ENCODE measurements at regions not wholly inside any gene's neighbourhood (a gene's known extent, or its start where the extent isn't known, plus 50 kb on each side); places are given as distances from the start of the nearest gene placed in this dataset.

GRCh38 chr13:22212576-22212975 is 541.7 kb downstream of the FGF9 start:
- H3K4me3 Mint-ChIP-seq: no peak overlapping the region
- Histone ChIP-seq H3K79me2 (ENCODE audit: insufficient read depth, low read length) (no peaks in the 10 kb centered on the region), H3K4me2 (ENCODE audit: insufficient read depth, insufficient read length, low read length) (no peak overlapping the region), H2AFZ (ENCODE audit: low read length) (no peak overlapping the region), H3K56ac (ENCODE audit: insufficient read length, low read depth, low read length) (no peak overlapping the region), H2BK120ac (ENCODE audit: low read depth, low read length, poor library complexity, severe bottlenecking) (no peak overlapping the region), H3K14ac (ENCODE audit: insufficient read depth, low read length) (no peak overlapping the region), H3K4me1 (ENCODE audit: insufficient read depth, low read length) (peaks cover 4% of the 10 kb centered on the region; the same call in 1 of the 2 replicates), H2BK20ac (ENCODE audit: low read depth, low read length, poor library complexity, severe bottlenecking) (no peak overlapping the region), H2BK15ac (ENCODE audit: low read depth, low read length) (no peak overlapping the region), H3K23ac (ENCODE audit: insufficient read length, low read depth, low read length) (no peak overlapping the region), H2BK5ac (ENCODE audit: insufficient read length, low read length) (no peak overlapping the region), H3K23me2 (ENCODE audit: insufficient read length, low read depth, low read length, poor library complexity, severe bottlenecking) (no peaks in the 10 kb centered on the region), H3K27ac (ENCODE audit: insufficient read length, low read depth, low read length) (no peak overlapping the region), H2BK12ac (ENCODE audit: insufficient read length, low read depth, low read length) (no peak overlapping the region), H4K91ac (ENCODE audit: insufficient read length, low read depth, low read length) (no peak overlapping the region), H3K9me3 (ENCODE audit: control insufficient read depth, low read depth, low read length) (no peaks in the 10 kb centered on the region), H2AK5ac (ENCODE audit: insufficient read length, low read length) (no peak overlapping the region), H3T11ph (ENCODE audit: low read length) (no peak overlapping the region), H4K5ac (ENCODE audit: insufficient read length, low read depth, low read length) (no peak overlapping the region), H3K18ac (ENCODE audit: insufficient read length, low read depth, low read length) (peak overlapping the region; percentile 8), H3K79me1 (ENCODE audit: insufficient read depth, low read depth, low read length, poor library complexity, severe bottlenecking) (no peaks in the 10 kb centered on the region), H3K9ac (ENCODE audit: extremely low read depth, insufficient read length, low read length) (no peak overlapping the region), H3K27me3 (ENCODE audit: insufficient read depth, low read length) (0 out of 2 replicates have a peak, but pooled peaks cover 1% of the 10 kb centered on the region), H3K4ac (ENCODE audit: low read depth, low read length) (no peak overlapping the region), H4K20me1 (ENCODE audit: control insufficient read depth, insufficient read depth, insufficient read length) (no peaks in the 10 kb centered on the region), H4K8ac (replicated peaks; ENCODE audit: insufficient read length, low read depth, low read length) (no peak overlapping the region)
- peaks cover 29 to 40% of the 10 kb centered on the region in 2 experiments for H3K4me1 Mint-ChIP-seq
- no CpG with 5 or more reads among the region's 10 CpGs for WGBS (ENCODE audit: extremely low coverage, insufficient read length, low lambda C conversion rate)
- DNase-seq: no peak
- H3K27me3 Mint-ChIP-seq (ENCODE audit: low read depth): no peaks in the 10 kb centered on the region; the same call in none of the 2 replicates
- no peaks in the 10 kb centered on the region; a peak in 1 of 5 replicates for H3K9me3 Mint-ChIP-seq
- H3K27ac Mint-ChIP-seq: peak overlapping the region in 1 of 3 experiments; percentile 69; a peak in 1 of 7 replicates
- H3K36me3 Mint-ChIP-seq (ENCODE audit: insufficient read depth in 1 of 3, low read depth in 3 of 3): no peaks in the 10 kb centered on the region; a peak in 2 of 7 replicates
- TF ChIP-seq CTCF (conservative IDR thresholded peaks at IDR 0.05): no peak
